Neuron (in vitro differentiated cells): ENCODE measurements at regions not wholly inside any gene's neighbourhood (a gene's known extent, or its start where the extent isn't known, plus 50 kb on each side); places are given as distances from the start of the nearest gene placed in this dataset.

Experiments
- H2AFZ ChIP-seq: one replicate; pipeline ENCODE4 v1.6.1; 2013; ENCODE audit warnings: low read depth, mild to moderate bottlenecking, inconsistent platforms, low read length, moderate library complexity
- H3K27me3 ChIP-seq: one replicate; pipeline ENCODE4 v1.6.1; 2013; ENCODE audit warnings: low read length; ENCODE audit not compliant: insufficient read depth
- H3K36me3 ChIP-seq: one replicate; pipeline ENCODE4 v1.6.1; 2013; ENCODE audit warnings: low read length; ENCODE audit not compliant: insufficient read depth
- H3K4me1 ChIP-seq: one replicate; pipeline ENCODE4 v1.6.1; 2013; ENCODE audit warnings: low read length; ENCODE audit not compliant: insufficient read depth
- H3K4me3 ChIP-seq: 2 replicates; pipeline ENCODE4 v1.5.1; 2013; ENCODE audit warnings: mild to moderate bottlenecking, low read length, moderate library complexity
- H3K9me3 ChIP-seq: one replicate; pipeline ENCODE4 v1.6.1; 2013; ENCODE audit warnings: low read length

GRCh38 chr12:20269337-20270067 is 98.8 kb upstream of the PDE3A start:
- H2AFZ ChIP-seq = no peak overlapping the region
- no peaks in the 10 kb centered on the region for H3K36me3 ChIP-seq
- no peaks in the 10 kb centered on the region for H3K4me1 ChIP-seq
- no peaks in the 10 kb centered on the region for H3K27me3 ChIP-seq
- no peak overlapping the region for H3K4me3 ChIP-seq
- H3K9me3 ChIP-seq = no peaks in the 10 kb centered on the region

- no peaks in the 10 kb centered on the region for H3K9me3 ChIP-seq
- H2AFZ ChIP-seq = no peak overlapping the region
- H3K27me3 ChIP-seq = no peaks in the 10 kb centered on the region
- H3K4me1 ChIP-seq = no peaks in the 10 kb centered on the region
- no peaks in the 10 kb centered on the region for H3K36me3 ChIP-seq
- no peak overlapping the region for H3K4me3 ChIP-seq
These were observed 97.8 kb upstream of the PDE3A start for GRCh38 chr12:20270557-20270956.

GRCh38 chr12:20272161-20272560 is 96.2 kb upstream of the PDE3A start:
- Histone ChIP-seq H3K9me3 (no peaks in the 10 kb centered on the region), H3K4me1 (no peaks in the 10 kb centered on the region), H3K36me3 (no peaks in the 10 kb centered on the region), H2AFZ (no peak overlapping the region), H3K27me3 (no peaks in the 10 kb centered on the region), H3K4me3 (no peak overlapping the region)

- Histone ChIP-seq H3K27me3 (no peaks in the 10 kb centered on the region), H3K4me1 (no peaks in the 10 kb centered on the region), H3K36me3 (no peaks in the 10 kb centered on the region), H3K4me3 (no peak overlapping the region), H3K9me3 (no peaks in the 10 kb centered on the region), H2AFZ (no peak overlapping the region)
These were observed 95.5 kb upstream of the PDE3A start for GRCh38 chr12:20272801-20273200.

- Histone ChIP-seq H3K4me3 (no peak overlapping the region), H3K4me1 (no peaks in the 10 kb centered on the region), H3K36me3 (no peaks in the 10 kb centered on the region), H3K9me3 (no peaks in the 10 kb centered on the region), H3K27me3 (no peaks in the 10 kb centered on the region), H2AFZ (no peak overlapping the region)
These were observed 94.3 kb upstream of the PDE3A start for GRCh38 chr12:20274008-20274407.

GRCh38 chr12:20278276-20278675 is 90.1 kb upstream of the PDE3A start:
- H3K9me3 ChIP-seq = no peaks in the 10 kb centered on the region
- no peaks in the 10 kb centered on the region for H3K36me3 ChIP-seq
- no peaks in the 10 kb centered on the region for H3K27me3 ChIP-seq
- no peak overlapping the region for H2AFZ ChIP-seq
- no peaks in the 10 kb centered on the region for H3K4me1 ChIP-seq
- H3K4me3 ChIP-seq = no peak overlapping the region

- no peaks in the 10 kb centered on the region for H3K27me3 ChIP-seq
- H3K36me3 ChIP-seq = no peaks in the 10 kb centered on the region
- H3K4me1 ChIP-seq = no peaks in the 10 kb centered on the region
- H2AFZ ChIP-seq = no peak overlapping the region
- H3K9me3 ChIP-seq = no peaks in the 10 kb centered on the region
- H3K4me3 ChIP-seq = no peak overlapping the region
These were observed 87.8 kb upstream of the PDE3A start for GRCh38 chr12:20280515-20280914.

- Histone ChIP-seq H3K9me3 (no peaks in the 10 kb centered on the region), H3K36me3 (no peaks in the 10 kb centered on the region), H2AFZ (no peak overlapping the region), H3K4me1 (no peaks in the 10 kb centered on the region), H3K27me3 (no peaks in the 10 kb centered on the region), H3K4me3 (no peak overlapping the region)
These were observed 85.9 kb upstream of the PDE3A start for GRCh38 chr12:20282401-20282800.

- Histone ChIP-seq H3K27me3 (no peaks in the 10 kb centered on the region), H3K9me3 (no peaks in the 10 kb centered on the region), H3K4me3 (no peak overlapping the region), H3K36me3 (no peaks in the 10 kb centered on the region), H2AFZ (no peak overlapping the region), H3K4me1 (no peaks in the 10 kb centered on the region)
These were observed 84.9 kb upstream of the PDE3A start for GRCh38 chr12:20283482-20283881.

GRCh38 chr12:20289520-20289919 is 78.8 kb upstream of the PDE3A start:
- H3K36me3 ChIP-seq = no peaks in the 10 kb centered on the region
- H3K27me3 ChIP-seq = no peaks in the 10 kb centered on the region
- no peak overlapping the region for H3K4me3 ChIP-seq
- H3K4me1 ChIP-seq = no peaks in the 10 kb centered on the region
- no peaks in the 10 kb centered on the region for H3K9me3 ChIP-seq
- no peak overlapping the region for H2AFZ ChIP-seq

GRCh38 chr12:20300457-20300856 is 67.9 kb upstream of the PDE3A start:
- Histone ChIP-seq H3K4me1 (no peaks in the 10 kb centered on the region), H3K9me3 (no peaks in the 10 kb centered on the region), H2AFZ (no peak overlapping the region), H3K27me3 (no peaks in the 10 kb centered on the region), H3K36me3 (no peaks in the 10 kb centered on the region), H3K4me3 (no peak overlapping the region)

- no peak overlapping the region for H3K4me3 ChIP-seq
- no peaks in the 10 kb centered on the region for H3K36me3 ChIP-seq
- no peaks in the 10 kb centered on the region for H3K27me3 ChIP-seq
- peaks cover 10% of the 10 kb centered on the region for H3K4me1 ChIP-seq
- H3K9me3 ChIP-seq = no peaks in the 10 kb centered on the region
- H2AFZ ChIP-seq = no peak overlapping the region
These were observed 62.9 kb upstream of the PDE3A start for GRCh38 chr12:20305470-20305869.

GRCh38 chr12:20309504-20310148 is 58.7 kb upstream of the PDE3A start:
- Histone ChIP-seq H3K4me3 (no peak overlapping the region), H3K9me3 (no peaks in the 10 kb centered on the region), H3K4me1 (peaks cover 10% of the 10 kb centered on the region), H3K27me3 (no peaks in the 10 kb centered on the region), H2AFZ (no peak overlapping the region), H3K36me3 (no peaks in the 10 kb centered on the region)

- Histone ChIP-seq H3K4me1 (peaks cover 5% of the 10 kb centered on the region), H3K27me3 (no peaks in the 10 kb centered on the region), H3K4me3 (no peak overlapping the region)
These were observed 54.0 kb upstream of the PDE3A start for GRCh38 chr12:20314328-20314727.

More at GRCh38 chr12:20314328-20314727, 54.0 kb upstream of the PDE3A start:
- Histone ChIP-seq H3K36me3 (no peaks in the 10 kb centered on the region), H3K9me3 (no peaks in the 10 kb centered on the region), H2AFZ (no peak overlapping the region)
